Neural progenitor cell (in vitro differentiated cells): ENCODE measurements at regions not wholly inside any gene's neighbourhood (a gene's known extent, or its start where the extent isn't known, plus 50 kb on each side); places are given as distances from the start of the nearest gene placed in this dataset.

ENCODE experiments used
- DNase-seq: peaks from one replicate; pipeline ENCODE4 v3.0.0-alpha.2; 2016; ENCODE audit warnings: low spot score
- H2AFZ ChIP-seq: fragments of 200-600 bp; sonication (generic); replicated peaks from 2 replicates; pipeline ENCODE4 v1.6.1; 2016; ENCODE audit warnings: antibody characterized with exemption
- H3F3A ChIP-seq: fragments of 200-600 bp; sonication (generic); 2 replicates; pipeline ENCODE4 v1.6.1; 2016; ENCODE audit warnings: antibody characterized with exemption, low read depth
- H3K27ac ChIP-seq: fragments of 200-600 bp; sonication (generic); 2 replicates; pipeline ENCODE4 v1.5.1; 2016; ENCODE audit warnings: mild to moderate bottlenecking
- H3K27me3 ChIP-seq: fragments of 200-600 bp; sonication (generic); 2 replicates; pipeline ENCODE4 v1.6.1; 2016; ENCODE audit warnings: mild to moderate bottlenecking, moderate library complexity
- H3K36me3 ChIP-seq: fragments of 200-600 bp; sonication (generic); 2 replicates; pipeline ENCODE4 v1.5.1; 2016
- H3K4me1 ChIP-seq: fragments of 200-600 bp; sonication (generic); 2 replicates; pipeline ENCODE4 v1.6.1; 2016; ENCODE audit warnings: mixed run types
- H3K4me2 ChIP-seq: fragments of 200-600 bp; sonication (generic); 2 replicates; pipeline ENCODE4 v1.6.1; 2016
- H3K4me3 ChIP-seq: fragments of 200-600 bp; sonication (generic); 2 replicates; pipeline ENCODE4 v1.5.1; 2016
- H3K79me2 ChIP-seq: fragments of 200-600 bp; sonication (generic); 2 replicates; pipeline ENCODE4 v1.6.1; 2016; ENCODE audit warnings: low read depth
- H3K9ac ChIP-seq: fragments of 200-600 bp; sonication (generic); 2 replicates; pipeline ENCODE4 v1.6.1; 2016
- H3K9me3 ChIP-seq: fragments of 200-600 bp; sonication (generic); 2 replicates; pipeline ENCODE4 v1.5.1; 2016; ENCODE audit warnings: low read depth
- H4K20me1 ChIP-seq: fragments of 200-600 bp; sonication (generic); 2 replicates; pipeline ENCODE4 v1.6.1; 2016; ENCODE audit warnings: low read depth
- H3K27ac Mint-ChIP-seq: 3 replicates; pipeline ENCODE4 v1.8.0; 2021; ENCODE audit warnings: mixed read lengths
- H3K27me3 Mint-ChIP-seq: 2 replicates; pipeline ENCODE4 v1.8.0; 2022; ENCODE audit warnings: low read depth, mild to moderate bottlenecking, inconsistent platforms, moderate library complexity, mixed read lengths; ENCODE audit not compliant: insufficient read depth
- H3K36me3 Mint-ChIP-seq: 3 replicates; pipeline ENCODE4 v1.8.0; 2021; ENCODE audit warnings: mixed read lengths
- H3K4me1 Mint-ChIP-seq: 3 replicates; pipeline ENCODE4 v1.8.0; 2021; ENCODE audit warnings: mixed read lengths
- H3K4me3 Mint-ChIP-seq: 3 replicates; pipeline ENCODE4 v1.8.0; 2021; ENCODE audit warnings: mild to moderate bottlenecking, moderate library complexity, mixed read lengths
- H3K9me3 Mint-ChIP-seq: 3 replicates; pipeline ENCODE4 v1.8.0; 2020; ENCODE audit warnings: mixed read lengths
- CTCF ChIP-seq: fragments of 200-600 bp; sonication (generic); IDR thresholded peaks from 2 replicates; pipeline ENCODE4 v1.5.1; 2017; ENCODE audit warnings: antibody characterized with exemption, mild to moderate bottlenecking
- EZH2 ChIP-seq: fragments of 200-600 bp; sonication (generic); IDR thresholded peaks from 2 replicates; pipeline ENCODE4 v1.6.1; 2017; ENCODE audit warnings: antibody characterized with exemption, mild to moderate bottlenecking, moderate library complexity
- EZH2phosphoT487 ChIP-seq: fragments of 200-600 bp; sonication (generic); IDR thresholded peaks from 2 replicates; pipeline ENCODE4 v1.6.1; 2017; ENCODE audit warnings: antibody characterized with exemption

DNA sequence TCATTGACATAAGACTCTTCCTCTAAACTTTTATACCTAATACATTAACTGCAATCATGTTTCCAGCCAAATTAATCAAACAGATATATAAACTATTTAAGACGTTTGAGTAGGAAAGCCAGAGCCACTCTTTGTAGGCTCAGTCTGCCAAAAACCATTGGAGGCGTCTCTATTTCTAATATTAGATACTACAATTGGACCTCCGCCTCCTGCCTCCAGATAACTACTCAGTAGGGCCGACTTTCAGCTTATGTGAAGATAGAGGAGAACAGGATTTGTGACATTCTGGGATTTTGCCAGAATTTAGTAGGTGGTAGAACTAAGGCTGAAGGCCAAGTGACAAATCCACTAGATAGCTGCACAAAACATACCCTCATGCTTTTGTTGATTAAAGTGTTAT is 463.0 kb downstream of the CETN3 start:
- H3K27ac ChIP-seq, result no peak overlapping the region
- H3K79me2 ChIP-seq, result no peaks in the 10 kb centered on the region
- H2AFZ ChIP-seq, result no peak overlapping the region
- TF ChIP-seq EZH2 (no peak), CTCF (no peak), EZH2phosphoT487 (no peak)
- Mint-ChIP-seq H3K4me1 (no peaks in the 10 kb centered on the region), H3K36me3 (no peaks in the 10 kb centered on the region), H3K9me3 (no peaks in the 10 kb centered on the region), H3K4me3 (no peak overlapping the region), H3K27ac (no peak overlapping the region), H3K27me3 (peaks cover 3% of the 10 kb centered on the region)
- no peaks in the 10 kb centered on the region for H3K36me3 ChIP-seq
- no peaks in the 10 kb centered on the region for H3K27me3 ChIP-seq
- no peak overlapping the region for H3K9ac ChIP-seq
- H3F3A ChIP-seq, result no peaks in the 10 kb centered on the region
- no peaks in the 10 kb centered on the region for H4K20me1 ChIP-seq
- H3K4me1 ChIP-seq, result peaks cover 10% of the 10 kb centered on the region
- no peak overlapping the region for H3K4me3 ChIP-seq
- no peak for DNase-seq
- H3K9me3 ChIP-seq, result no peaks in the 10 kb centered on the region
- no peak overlapping the region for H3K4me2 ChIP-seq

GRCh38 chr5:89942171-89942570 is 467.4 kb downstream of the CETN3 start:
- Histone ChIP-seq H3K4me2 (no peak overlapping the region), H3K36me3 (no peaks in the 10 kb centered on the region), H3K4me1 (peaks cover 10% of the 10 kb centered on the region), H3K4me3 (no peak overlapping the region), H3K9ac (no peak overlapping the region), H3F3A (no peaks in the 10 kb centered on the region), H3K27me3 (no peaks in the 10 kb centered on the region), H3K79me2 (no peaks in the 10 kb centered on the region), H2AFZ (no peak overlapping the region), H3K9me3 (no peaks in the 10 kb centered on the region), H3K27ac (no peak overlapping the region), H4K20me1 (no peaks in the 10 kb centered on the region)
- Mint-ChIP-seq H3K27me3 (no peaks in the 10 kb centered on the region), H3K4me3 (no peak overlapping the region), H3K36me3 (no peaks in the 10 kb centered on the region), H3K27ac (no peak overlapping the region), H3K9me3 (no peaks in the 10 kb centered on the region), H3K4me1 (no peaks in the 10 kb centered on the region)
- DNase-seq, result no peak
- TF ChIP-seq CTCF (no peak), EZH2 (no peak), EZH2phosphoT487 (no peak)

GRCh38 chr5:89936576-89936975 is 473.0 kb downstream of the CETN3 start:
- H3K36me3 ChIP-seq, result no peaks in the 10 kb centered on the region
- H3K4me1 ChIP-seq, result peaks cover 15% of the 10 kb centered on the region
- H3F3A ChIP-seq, result no peaks in the 10 kb centered on the region
- no peaks in the 10 kb centered on the region for H3K27me3 Mint-ChIP-seq
- no peaks in the 10 kb centered on the region for H4K20me1 ChIP-seq
- no peak overlapping the region for H3K27ac ChIP-seq
- H3K27me3 ChIP-seq, result no peaks in the 10 kb centered on the region
- H3K4me2 ChIP-seq, result no peak overlapping the region
- no peaks in the 10 kb centered on the region for H3K9me3 ChIP-seq
- no peak for TF ChIP-seq EZH2
- no peak for TF ChIP-seq EZH2phosphoT487
- TF ChIP-seq CTCF, result no peak
- H3K4me3 Mint-ChIP-seq, result no peak overlapping the region
- no peak overlapping the region for H3K27ac Mint-ChIP-seq
- no peak overlapping the region for H3K9ac ChIP-seq
- H3K9me3 Mint-ChIP-seq, result no peaks in the 10 kb centered on the region
- no peak overlapping the region for H2AFZ ChIP-seq
- H3K4me1 Mint-ChIP-seq, result peaks cover 16% of the 10 kb centered on the region
- no peaks in the 10 kb centered on the region for H3K79me2 ChIP-seq
- no peaks in the 10 kb centered on the region for H3K36me3 Mint-ChIP-seq
- no peak overlapping the region for H3K4me3 ChIP-seq
- DNase-seq, result no peak

DNA sequence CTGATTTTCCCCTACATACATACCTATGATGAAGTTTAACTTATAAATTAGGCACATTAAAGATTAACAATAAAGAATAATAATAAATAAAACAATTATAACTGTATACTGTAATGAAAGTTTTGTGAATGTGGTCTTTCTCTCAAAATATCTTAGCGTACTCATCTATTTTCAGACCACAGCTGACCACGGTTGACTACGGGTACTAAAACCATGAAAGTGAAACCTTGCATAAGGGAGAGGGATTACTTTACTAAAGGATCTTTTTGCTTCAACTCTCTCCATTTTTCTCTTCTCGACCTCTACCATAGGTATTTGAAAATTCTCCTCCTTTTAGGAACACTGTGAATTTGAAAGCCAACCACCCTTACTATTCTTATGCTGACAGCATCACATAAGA is 475.5 kb downstream of the CETN3 start:
- no peaks in the 10 kb centered on the region for H3K27me3 Mint-ChIP-seq
- no peak overlapping the region for H3K27ac ChIP-seq
- no peaks in the 10 kb centered on the region for H3K27me3 ChIP-seq
- H2AFZ ChIP-seq, result no peak overlapping the region
- no peak for DNase-seq
- no peak overlapping the region for H3K4me2 ChIP-seq
- H3K4me1 ChIP-seq, result peaks cover 26% of the 10 kb centered on the region
- no peaks in the 10 kb centered on the region for H4K20me1 ChIP-seq
- no peak overlapping the region for H3K4me3 ChIP-seq
- H3K9me3 ChIP-seq, result no peaks in the 10 kb centered on the region
- no peaks in the 10 kb centered on the region for H3K79me2 ChIP-seq
- no peaks in the 10 kb centered on the region for H3K36me3 Mint-ChIP-seq
- no peak for TF ChIP-seq EZH2phosphoT487
- no peak for TF ChIP-seq CTCF
- no peak for TF ChIP-seq EZH2
- H3K27ac Mint-ChIP-seq, result no peak overlapping the region
- no peak overlapping the region for H3K4me3 Mint-ChIP-seq
- peaks cover 37% of the 10 kb centered on the region for H3K4me1 Mint-ChIP-seq
- no peak overlapping the region for H3K9ac ChIP-seq
- H3K9me3 Mint-ChIP-seq, result no peaks in the 10 kb centered on the region
- no peaks in the 10 kb centered on the region for H3F3A ChIP-seq
- H3K36me3 ChIP-seq, result no peaks in the 10 kb centered on the region
